H1 (cell line): ENCODE measurements at regions not wholly inside any gene's neighbourhood (a gene's known extent, or its start where the extent isn't known, plus 50 kb on each side); places are given as distances from the start of the nearest gene placed in this dataset.

Experiments
- CTCF ChIA-PET: fragments of 300-600 bp; sonication (Branson Sonifier 250); formaldehyde crosslinking; loops from one replicate; lab custom pipeline; 2021; ENCODE audit not compliant: partially characterized antibody; lab: Charles Lee
- POLR2A ChIA-PET: fragments of 300-600 bp; sonication (Branson Sonifier 250); formaldehyde crosslinking; loops from one replicate; lab custom pipeline; 2021; ENCODE audit warnings: inconsistent platforms; ENCODE audit not compliant: partially characterized antibody; lab: Charles Lee
- DNase-seq, 2 experiments: peaks; one replicate each; pipeline versions ENCODE4 v3.0.0 to v3.0.0-alpha.2; 2010 to 2022; ENCODE audit warnings: low spot score in 2 of 2, low read depth in 1 of 2, mixed read lengths in 1 of 2
- FAIRE-seq: peaks from 2 replicates; lab custom pipeline; 2011; peaks lifted over from hg19 to GRCh38; lab: Jason Lieb, UNC
- H2AFZ ChIP-seq: 2 replicates; pipeline ENCODE4 v1.8.1; 2012; ENCODE audit warnings: low read length, inconsistent platforms
- H2AK5ac ChIP-seq: 2 replicates; pipeline ENCODE4 v1.6.1; 2013; ENCODE audit warnings: low read depth, low read length
- H2BK120ac ChIP-seq: replicated peaks from 2 replicates; pipeline ENCODE3; 2013; ENCODE audit warnings: low read depth, low read length, inconsistent platforms
- H2BK12ac ChIP-seq: 2 replicates; pipeline ENCODE4 v1.6.1; 2013; ENCODE audit warnings: low read depth, low read length
- H2BK15ac ChIP-seq: 2 replicates; pipeline ENCODE4 v1.6.1; 2013; ENCODE audit warnings: low read length
- H2BK20ac ChIP-seq: 2 replicates; pipeline ENCODE4 v1.6.1; 2013; ENCODE audit warnings: low read length
- H2BK5ac ChIP-seq: 2 replicates; pipeline ENCODE4 v1.6.1; 2013; ENCODE audit warnings: low read depth, low read length
- H3K14ac ChIP-seq: 2 replicates; pipeline ENCODE4 v1.6.1; 2013; ENCODE audit warnings: inconsistent platforms; ENCODE audit not compliant: insufficient read length
- H3K18ac ChIP-seq: 2 replicates; pipeline ENCODE4 v1.6.1; 2013; ENCODE audit warnings: low read length; ENCODE audit errors: extremely low read depth
- H3K23ac ChIP-seq: 2 replicates; pipeline ENCODE4 v1.6.1; 2013; ENCODE audit warnings: inconsistent platforms; ENCODE audit not compliant: insufficient read length
- H3K23me2 ChIP-seq: 2 replicates; pipeline ENCODE4 v1.6.1; 2013; ENCODE audit warnings: low read depth, low read length
- H3K27ac ChIP-seq: 2 replicates; pipeline ENCODE4 v1.6.1; 2011; ENCODE audit warnings: low read depth, low read length, inconsistent platforms
- H3K27me3 ChIP-seq, 4 experiments: replicated peaks in 1 of 4; 1 replicate in 1 of 4; 2 replicates in 3 of 4; pipeline versions ENCODE4 v1.6.1 to v1.8.1; 2011 to 2013; ENCODE audit warnings: low read length in 3 of 4, mild to moderate bottlenecking in 3 of 4, inconsistent platforms in 2 of 4, mixed read lengths in 2 of 4, moderate library complexity in 1 of 4; ENCODE audit not compliant: control insufficient read depth in 3 of 4, insufficient read depth in 3 of 4; ENCODE audit errors: extremely low read depth in 1 of 4
- H3K36me3 ChIP-seq, 4 experiments: 2 replicates each; pipeline versions ENCODE4 v1.6.1 to v1.8.1; 2011 to 2013; ENCODE audit warnings: mild to moderate bottlenecking in 4 of 4, low read length in 3 of 4, moderate library complexity in 2 of 4, control low read depth in 1 of 4, inconsistent platforms in 1 of 4; ENCODE audit not compliant: insufficient read depth in 4 of 4, control insufficient read depth in 2 of 4
- H3K4ac ChIP-seq: replicated peaks from 2 replicates; pipeline ENCODE3; 2013; ENCODE audit warnings: low read length, low read depth, mixed read lengths, inconsistent platforms; ENCODE audit not compliant: insufficient read length
- H3K4me1 ChIP-seq, 4 experiments: replicated peaks in 1 of 4; 1 replicate in 1 of 4; 2 replicates in 3 of 4; pipeline versions ENCODE4 v1.6.1 to v1.8.1; 2011 to 2013; ENCODE audit warnings: low read length in 3 of 4, inconsistent platforms in 2 of 4, mixed read lengths in 1 of 4; ENCODE audit not compliant: insufficient read depth in 4 of 4, control insufficient read depth in 3 of 4
- H3K4me2 ChIP-seq, 2 experiments: 2 replicates each; pipeline versions ENCODE4 v1.6.1 to v1.8.1; 2011 to 2013; ENCODE audit warnings: low read depth in 2 of 2, low read length in 2 of 2, control low read depth in 1 of 2, inconsistent platforms in 1 of 2, mild to moderate bottlenecking in 1 of 2; ENCODE audit not compliant: insufficient read depth in 1 of 2
- H3K4me3 ChIP-seq, 4 experiments: fragments of 200-600, 300-600 bp in 1 of 4; sonication (generic), shearing (Covaris generic), sonication (Bioruptor Twin) in 1 of 4; 2 replicates each; pipeline versions ENCODE4 v1.5.1 to v1.8.1; 2011 to 2016; ENCODE audit warnings: low read length in 4 of 4, low read depth in 3 of 4, control low read depth in 2 of 4, inconsistent platforms in 2 of 4, mild to moderate bottlenecking in 2 of 4, mixed read lengths in 1 of 4, moderate library complexity in 1 of 4; ENCODE audit not compliant: insufficient read depth in 2 of 4; ENCODE audit errors: extremely low read depth in 1 of 4
- H3K56ac ChIP-seq: replicated peaks from 2 replicates; pipeline ENCODE3; 2013; ENCODE audit warnings: low read depth, mild to moderate bottlenecking, mixed read lengths, low read length, inconsistent platforms; ENCODE audit not compliant: insufficient read length
- H3K79me1 ChIP-seq: 2 replicates; pipeline ENCODE4 v1.6.1; 2013; ENCODE audit warnings: low read depth, low read length, control low read depth
- H3K79me2 ChIP-seq, 2 experiments: 2 replicates each; pipeline versions ENCODE4 v1.6.1 to v1.8.1; 2012 to 2013; ENCODE audit warnings: low read length in 2 of 2, mild to moderate bottlenecking in 2 of 2, inconsistent platforms in 1 of 2; ENCODE audit not compliant: insufficient read depth in 2 of 2, control insufficient read depth in 1 of 2
- H3K9ac ChIP-seq, 4 experiments: replicated peaks in 1 of 4; 1 replicate in 1 of 4; 2 replicates in 3 of 4; pipeline versions ENCODE4 v1.6.1 to v1.8.1; 2011 to 2013; ENCODE audit warnings: low read depth in 3 of 4, low read length in 3 of 4, control low read depth in 2 of 4, mild to moderate bottlenecking in 2 of 4, moderate library complexity in 2 of 4, inconsistent platforms in 1 of 4; ENCODE audit errors: extremely low read depth in 1 of 4
- H3K9me3 ChIP-seq, 2 experiments: 2 replicates each; pipeline versions ENCODE4 v1.6.1 to v1.8.1; 2012 to 2013; ENCODE audit warnings: mild to moderate bottlenecking in 2 of 2, moderate library complexity in 2 of 2, control low read depth in 1 of 2, inconsistent platforms in 1 of 2, low read depth in 1 of 2, low read length in 1 of 2, mixed read lengths in 1 of 2; ENCODE audit not compliant: insufficient read depth in 2 of 2
- H4K20me1 ChIP-seq, 2 experiments: replicated peaks in 1 of 2; 2 replicates each; pipeline versions ENCODE3 to v1.8.1; 2011 to 2013; ENCODE audit warnings: inconsistent platforms in 2 of 2, low read length in 2 of 2, mild to moderate bottlenecking in 1 of 2; ENCODE audit not compliant: insufficient read depth in 2 of 2, control insufficient read depth in 1 of 2
- H4K5ac ChIP-seq: 2 replicates; pipeline ENCODE4 v1.6.1; 2013; ENCODE audit warnings: low read length, low read depth, mixed read lengths, inconsistent platforms; ENCODE audit not compliant: insufficient read length
- H4K8ac ChIP-seq: 2 replicates; pipeline ENCODE4 v1.8.0; 2013; ENCODE audit warnings: mild to moderate bottlenecking, moderate library complexity, low read length, inconsistent platforms; ENCODE audit not compliant: insufficient read depth; ENCODE audit errors: extremely low read depth
- H4K91ac ChIP-seq: replicated peaks from 2 replicates; pipeline ENCODE3; 2013; ENCODE audit warnings: low read length, mixed read lengths, inconsistent platforms; ENCODE audit not compliant: insufficient read length
- CEBPB ChIP-seq: IDR thresholded peaks from 2 replicates; pipeline ENCODE4 v1.6.1; 2012; ENCODE audit warnings: low read depth, low read length
- MAFK ChIP-seq: IDR thresholded peaks from 2 replicates; pipeline ENCODE4 v1.6.1; 2012; ENCODE audit warnings: low read depth, mild to moderate bottlenecking, improper control_type of control experiment, low read length
- WGBS, 2 experiments: shearing (Covaris generic) in 1 of 2; methylation state at CpG; one replicate each; pipeline versions ENCODE4 v1.1.6 to v1.1.7; 2013 to 2015; ENCODE audit warnings: low lambda C conversion rate in 2 of 2, mixed read lengths in 2 of 2, inconsistent platforms in 1 of 2, low coverage in 1 of 2, missing lambda C conversion rate in 1 of 2; ENCODE audit not compliant: insufficient replicate concordance in 2 of 2, insufficient coverage in 1 of 2, insufficient read length in 1 of 2; ENCODE audit errors: extremely low coverage in 1 of 2, missing lambda C conversion rate in 1 of 2; 5-methylcytosine and 5-hydroxymethylcytosine counted together

GRCh38 chr14:84181072-84181471 is 1348.9 kb upstream of the FLRT2 start:
- H3K79me1 ChIP-seq = no peaks in the 10 kb centered on the region
- H2AK5ac ChIP-seq = no peak overlapping the region
- H2BK20ac ChIP-seq = no peak overlapping the region
- no peaks in the 10 kb centered on the region for H3K9me3 ChIP-seq
- H3K23me2 ChIP-seq = no peaks in the 10 kb centered on the region
- no peak for DNase-seq
- no peak overlapping the region for H2AFZ ChIP-seq
- H3K27me3 ChIP-seq = no peaks in the 10 kb centered on the region
- H3K23ac ChIP-seq = no peak overlapping the region
- no peak overlapping the region for H3K27ac ChIP-seq
- H4K91ac ChIP-seq = no peak overlapping the region
- WGBS, 2 experiments = 93% methylated on average over 2 of the region's 2 CpGs; no CpG with 5 or more reads in 1 of the 2 experiments
- CTCF ChIA-PET = no interaction called here
- H3K79me2 ChIP-seq = no peaks in the 10 kb centered on the region
- no peak overlapping the region for H3K18ac ChIP-seq
- POLR2A ChIA-PET = no interaction called here
- no peaks in the 10 kb centered on the region for H3K36me3 ChIP-seq
- no peak overlapping the region for H3K4ac ChIP-seq
- H4K5ac ChIP-seq = no peak overlapping the region
- H2BK120ac ChIP-seq = no peak overlapping the region
- H2BK15ac ChIP-seq = no peak overlapping the region
- no peaks in the 10 kb centered on the region for H3K4me1 ChIP-seq
- no peak overlapping the region for H3K4me3 ChIP-seq
- no peak overlapping the region for H2BK12ac ChIP-seq
- no peak overlapping the region for H2BK5ac ChIP-seq
- no peak overlapping the region for H3K14ac ChIP-seq
- no peak overlapping the region for H3K4me2 ChIP-seq
- no peak overlapping the region for H4K8ac ChIP-seq
- no peak overlapping the region for H3K9ac ChIP-seq
- FAIRE-seq = no peak
- no peaks in the 10 kb centered on the region for H4K20me1 ChIP-seq
- H3K56ac ChIP-seq = no peak overlapping the region
- TF ChIP-seq MAFK = no peak
- no peak for TF ChIP-seq CEBPB
